ENCODE measurements at regions not wholly inside any gene's neighbourhood (a gene's known extent, or its start where the extent isn't known, plus 50 kb on each side); places are given as distances from the start of the nearest gene placed in this dataset.

DNA sequence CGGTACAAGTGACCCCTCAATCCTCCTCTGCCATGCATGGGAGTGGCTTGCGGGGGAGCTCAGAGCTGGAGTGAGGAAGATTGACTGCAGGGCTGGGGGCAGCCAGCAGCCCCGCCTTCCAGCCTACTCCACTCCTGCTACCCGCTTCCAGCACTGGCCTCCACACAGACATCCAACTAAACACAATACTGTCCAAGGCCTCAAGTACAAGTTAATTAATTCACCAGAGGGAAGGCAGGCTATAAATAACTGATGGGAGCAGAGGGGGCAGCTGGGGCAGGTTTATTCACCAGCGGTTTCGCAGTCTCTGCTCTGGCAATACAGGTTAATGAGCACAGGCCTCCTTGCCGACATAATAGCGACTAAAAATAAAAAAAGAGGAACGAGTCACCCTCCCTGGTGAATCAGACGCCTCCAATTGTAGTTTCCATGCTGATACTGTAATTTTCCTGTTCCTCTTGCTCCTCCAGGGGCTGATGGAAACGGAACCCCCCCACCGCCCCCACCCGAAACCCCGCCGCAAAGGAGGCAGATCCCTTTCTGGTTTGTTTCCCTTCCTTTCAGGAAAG lies 166.4 kb upstream of the TLE3 start:
- peak; percentile 67 for DNase-seq (ENCODE audit: low spot score)

DNA sequence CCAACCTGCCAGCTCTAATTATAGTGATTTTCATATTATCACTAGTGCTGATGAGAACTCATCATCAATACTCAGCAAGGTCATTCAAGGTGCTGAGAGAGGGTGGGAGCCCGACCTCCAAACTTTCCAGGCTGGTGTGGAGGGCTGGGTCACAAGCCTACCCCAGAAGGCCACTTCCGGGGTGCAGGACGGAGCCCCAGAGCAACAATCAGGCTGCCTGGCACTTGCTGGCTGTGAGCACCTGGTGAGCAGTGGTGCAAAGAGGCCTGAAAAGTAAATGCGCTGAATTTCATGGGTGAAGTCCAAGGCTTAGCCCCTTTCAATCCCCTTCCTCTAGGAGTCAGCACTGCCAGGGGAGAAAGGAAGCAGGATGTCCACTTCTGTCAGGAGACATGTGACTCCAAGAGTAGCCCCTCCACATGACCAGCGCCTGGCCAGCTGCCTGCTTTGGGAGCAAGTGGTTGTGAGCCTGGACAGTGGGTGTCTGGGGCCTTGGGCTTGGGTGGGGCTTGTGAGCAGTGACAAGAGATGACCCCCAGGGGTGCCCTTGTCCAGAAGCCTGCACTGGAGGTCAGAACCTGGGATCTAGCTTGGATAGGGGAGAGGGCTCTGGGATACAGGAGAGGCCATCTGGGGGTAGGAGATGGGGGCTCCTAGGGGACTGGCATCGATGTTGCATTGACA lies 165.0 kb upstream of the TLE3 start:
- DNase-seq (ENCODE audit: low spot score) = no peak

DNA sequence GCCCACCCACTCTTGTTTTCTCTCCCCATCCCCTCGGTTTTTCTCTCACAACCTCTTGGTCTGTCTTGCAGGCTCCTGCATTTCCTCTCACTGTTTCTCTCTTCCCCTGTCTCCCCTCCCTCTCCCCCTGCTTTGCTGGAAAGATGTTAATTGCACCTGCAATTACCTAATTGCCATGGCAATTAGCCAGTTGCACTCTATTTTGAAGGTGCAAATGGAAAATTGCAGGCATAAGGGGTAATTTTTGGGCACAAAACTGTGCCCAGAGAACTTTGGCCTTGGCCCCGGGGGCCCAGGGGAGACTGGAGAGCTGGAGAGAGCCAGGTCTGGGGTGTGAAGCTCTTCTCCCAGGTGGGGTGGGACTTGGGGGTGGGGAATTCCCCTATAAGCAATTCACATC lies 164.5 kb upstream of the TLE3 start:
- DNase-seq (ENCODE audit: low spot score) = no peak

DNA sequence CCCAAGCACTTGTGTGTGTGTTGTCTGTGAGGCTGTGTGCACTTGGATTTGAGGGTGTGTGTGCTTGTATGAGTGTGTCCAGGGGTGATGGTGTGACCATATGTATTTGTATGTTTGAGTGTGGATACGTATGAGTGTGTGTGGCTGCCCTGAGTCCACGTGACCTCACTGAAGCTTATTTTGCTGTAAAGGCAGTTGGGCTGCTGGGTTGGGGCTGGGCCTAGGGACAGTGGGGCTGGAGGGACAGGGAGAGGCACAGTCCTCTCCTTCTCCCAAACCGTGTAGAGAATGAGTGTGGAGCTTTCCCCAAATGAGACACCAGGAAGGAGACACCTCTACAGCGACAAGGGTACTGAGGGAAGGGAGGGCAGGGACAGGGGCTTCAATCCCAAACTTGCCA lies 163.4 kb upstream of the TLE3 start:
- DNase-seq (ENCODE audit: low spot score) = no peak

DNA sequence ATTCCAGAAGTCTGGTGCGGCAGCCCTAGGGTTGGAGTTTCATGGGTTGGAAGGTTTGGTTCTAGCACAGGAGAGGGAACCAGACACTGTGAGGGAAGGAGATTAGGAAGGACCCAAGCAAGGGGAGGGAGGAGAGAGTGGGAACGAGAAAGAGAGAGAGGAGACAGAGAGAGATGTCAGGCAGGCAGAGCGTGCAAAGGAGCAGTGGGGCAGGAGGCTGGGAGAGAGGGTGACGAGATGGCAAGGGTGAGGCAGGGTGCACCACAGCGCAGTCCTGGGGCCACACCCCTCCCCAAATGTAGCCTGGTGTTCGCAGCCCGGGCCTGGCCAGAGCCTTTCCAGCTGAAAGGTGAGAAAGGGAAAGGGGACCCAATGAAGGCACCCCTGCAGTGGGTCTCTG lies 162.9 kb upstream of the TLE3 start:
- no peak for DNase-seq (ENCODE audit: low spot score)

DNA sequence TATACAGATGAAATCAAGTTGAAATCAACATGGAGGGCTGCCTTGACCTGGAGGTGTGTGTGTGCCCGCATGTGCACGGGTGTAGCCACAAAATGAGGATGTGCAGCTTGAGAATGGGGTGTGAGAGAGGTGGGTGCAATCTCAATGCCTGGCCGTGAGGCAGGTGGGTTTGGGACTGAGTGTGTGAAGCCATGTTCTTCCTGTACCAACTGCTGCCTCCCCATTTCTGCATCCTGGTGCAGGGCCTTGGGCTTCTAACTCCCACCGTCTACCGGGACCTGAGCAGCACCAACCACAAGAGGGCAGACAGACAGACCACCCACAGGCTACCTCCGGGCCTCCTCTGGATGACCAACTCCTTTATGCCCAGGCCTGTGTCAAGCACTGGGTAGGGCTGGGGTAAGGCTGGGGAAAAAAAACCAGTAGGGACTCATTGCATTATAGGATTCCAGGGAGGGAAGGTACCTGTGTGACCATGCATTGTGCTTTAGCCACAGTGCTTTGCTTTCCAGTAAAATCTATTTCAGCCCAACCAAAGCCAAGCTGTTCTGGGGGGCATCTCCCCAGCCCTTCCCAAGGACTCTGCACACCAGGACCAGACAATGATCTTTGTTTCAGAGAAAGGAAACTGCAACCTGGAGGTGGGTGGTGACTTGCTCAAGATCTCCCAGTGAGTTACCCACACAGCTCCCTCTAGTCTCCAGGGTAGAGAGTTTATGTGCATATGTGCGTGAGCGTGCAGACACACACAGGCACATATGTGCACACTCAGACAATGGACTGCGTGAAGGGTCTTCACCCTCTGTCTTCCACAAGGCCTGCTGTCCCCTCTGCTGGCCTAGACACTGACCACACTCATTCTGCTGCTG lies 162.2 kb upstream of the TLE3 start:
- DNase-seq (ENCODE audit: low spot score) = peak; percentile 84

DNA sequence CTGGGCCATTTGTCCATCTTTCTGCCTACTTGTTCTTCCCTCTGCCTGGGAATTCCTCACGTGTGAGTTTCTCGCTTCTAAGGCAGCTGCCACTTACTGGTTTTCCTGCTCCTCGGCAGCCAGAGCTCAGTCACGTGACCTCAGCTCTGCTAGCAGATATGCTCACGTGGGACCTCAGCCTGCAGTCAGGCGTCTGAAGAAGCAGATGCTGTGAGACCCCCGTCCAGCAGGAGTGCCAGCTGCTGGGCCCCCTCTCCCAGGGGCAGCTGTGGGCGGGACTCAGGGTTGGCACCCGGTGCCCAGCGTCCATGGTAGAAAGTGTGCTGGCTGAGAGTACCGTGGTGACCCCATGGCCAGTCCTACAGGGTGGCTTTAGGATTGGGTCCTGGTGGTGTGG lies 161.3 kb upstream of the TLE3 start:
- no peak for DNase-seq (ENCODE audit: low spot score)

DNA sequence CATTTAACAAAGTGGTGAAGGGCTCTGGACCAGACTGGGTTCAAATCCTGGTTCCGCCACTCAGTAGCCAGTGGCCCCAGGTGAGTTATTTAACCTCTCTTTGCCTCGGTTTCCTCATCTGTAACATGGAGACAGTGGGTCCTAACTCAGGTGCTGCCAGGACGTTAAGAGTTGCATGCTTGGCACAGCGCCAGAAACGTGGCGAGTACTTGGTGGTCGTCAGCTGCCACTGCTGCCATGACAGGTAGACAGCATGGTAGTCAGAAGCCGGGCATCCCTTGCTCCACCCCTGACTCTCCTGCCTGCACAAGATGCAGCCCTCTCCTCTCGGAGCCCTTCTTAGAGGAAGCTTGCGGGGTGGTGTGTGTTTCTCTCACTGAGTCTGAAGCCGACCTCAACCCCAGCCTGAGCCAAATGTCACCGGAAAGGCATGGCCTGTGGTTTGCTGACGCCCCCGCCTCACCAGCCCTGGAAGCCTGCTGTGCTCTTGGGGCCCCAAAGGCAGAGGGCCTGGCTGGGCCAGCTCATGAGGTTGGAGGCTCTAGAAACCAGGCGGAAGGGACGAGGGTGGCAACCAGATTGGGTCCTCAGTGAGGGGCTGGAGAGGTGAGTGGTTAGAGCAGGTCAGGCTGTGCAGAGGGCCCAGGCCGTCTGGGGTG lies 160.8 kb upstream of the TLE3 start:
- no peak for DNase-seq (ENCODE audit: low spot score)

DNA sequence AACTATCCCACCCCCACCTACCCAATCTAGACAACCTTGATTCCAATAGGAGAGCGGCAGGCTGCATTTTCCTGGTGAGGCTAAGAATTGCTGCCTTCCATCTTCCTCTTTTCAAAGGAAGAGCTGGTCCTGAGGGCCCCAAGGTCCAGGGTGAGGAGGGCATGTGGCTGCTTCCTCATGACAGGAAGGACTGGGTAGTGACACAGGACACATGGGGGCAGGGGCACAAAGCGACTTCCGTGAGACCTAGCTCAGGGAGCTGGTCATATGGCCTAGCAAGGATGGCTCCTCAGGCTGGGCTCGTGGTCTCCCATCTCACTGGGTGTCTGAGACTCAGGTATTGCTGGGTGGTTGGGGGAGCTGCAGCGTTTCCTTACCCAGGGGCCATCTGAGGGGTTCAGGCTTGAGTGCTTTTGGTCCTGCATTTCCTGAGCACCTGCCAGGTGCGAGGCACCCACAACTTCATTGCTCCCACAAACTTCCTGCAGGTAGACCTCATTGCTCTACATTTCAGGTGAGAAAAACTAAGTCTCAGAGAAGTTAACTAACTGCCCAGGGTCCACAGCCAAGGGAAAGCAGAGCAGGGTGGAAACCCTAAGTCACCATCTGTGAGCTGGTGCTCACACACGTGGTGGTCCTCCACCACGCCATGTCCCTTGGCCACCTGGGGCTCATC lies 160.0 kb upstream of the TLE3 start:
- no peak for DNase-seq (ENCODE audit: low spot score)

DNA sequence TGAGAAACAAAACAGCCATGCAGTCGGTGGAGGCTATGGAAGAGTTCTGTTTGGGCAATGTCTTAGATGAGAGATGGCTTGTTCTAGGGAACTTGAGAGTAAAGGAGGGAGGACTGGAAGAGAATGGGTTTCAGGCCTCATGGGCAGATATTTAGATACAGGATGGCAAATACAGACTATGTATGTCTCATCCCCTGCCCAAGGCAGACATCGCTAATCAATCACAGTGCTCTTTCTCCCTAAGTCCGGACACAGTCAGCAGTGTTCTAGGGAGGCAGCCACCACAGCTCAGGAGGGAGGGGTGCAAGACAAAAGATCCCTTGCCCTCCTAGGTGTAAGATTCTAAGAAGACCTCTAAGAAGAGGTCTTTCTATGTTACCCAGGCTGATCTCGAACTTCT lies 159.3 kb upstream of the TLE3 start:
- DNase-seq (ENCODE audit: low spot score) = no peak

DNA sequence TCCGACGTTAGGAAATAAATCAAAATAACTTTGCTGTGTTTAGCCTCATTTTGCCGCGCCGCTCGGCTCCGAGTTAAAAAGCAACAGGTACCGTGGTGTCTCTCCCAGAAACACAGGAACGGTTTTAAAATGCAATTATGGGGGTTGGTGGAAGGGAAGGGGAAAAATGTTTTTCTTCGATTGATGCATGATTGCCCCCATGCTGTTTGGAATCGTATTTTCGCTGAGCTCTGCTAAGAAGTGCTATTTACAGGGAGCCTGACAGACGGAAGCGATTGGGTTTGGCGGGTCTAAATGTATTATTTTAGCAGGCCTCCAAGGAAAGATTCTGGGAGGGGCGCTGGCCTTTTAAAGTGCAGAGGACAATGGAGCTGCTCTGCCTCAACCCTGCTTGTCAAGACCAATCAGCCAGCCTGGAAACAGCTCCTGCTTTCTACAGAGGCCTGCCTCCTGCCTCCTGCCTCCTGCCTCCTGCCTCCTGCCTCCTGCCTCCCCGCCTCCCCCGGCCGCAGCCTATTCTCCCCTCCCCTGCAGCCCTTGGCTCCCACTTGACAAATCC lies 156.7 kb upstream of the TLE3 start:
- no peak for DNase-seq (ENCODE audit: low spot score)

DNA sequence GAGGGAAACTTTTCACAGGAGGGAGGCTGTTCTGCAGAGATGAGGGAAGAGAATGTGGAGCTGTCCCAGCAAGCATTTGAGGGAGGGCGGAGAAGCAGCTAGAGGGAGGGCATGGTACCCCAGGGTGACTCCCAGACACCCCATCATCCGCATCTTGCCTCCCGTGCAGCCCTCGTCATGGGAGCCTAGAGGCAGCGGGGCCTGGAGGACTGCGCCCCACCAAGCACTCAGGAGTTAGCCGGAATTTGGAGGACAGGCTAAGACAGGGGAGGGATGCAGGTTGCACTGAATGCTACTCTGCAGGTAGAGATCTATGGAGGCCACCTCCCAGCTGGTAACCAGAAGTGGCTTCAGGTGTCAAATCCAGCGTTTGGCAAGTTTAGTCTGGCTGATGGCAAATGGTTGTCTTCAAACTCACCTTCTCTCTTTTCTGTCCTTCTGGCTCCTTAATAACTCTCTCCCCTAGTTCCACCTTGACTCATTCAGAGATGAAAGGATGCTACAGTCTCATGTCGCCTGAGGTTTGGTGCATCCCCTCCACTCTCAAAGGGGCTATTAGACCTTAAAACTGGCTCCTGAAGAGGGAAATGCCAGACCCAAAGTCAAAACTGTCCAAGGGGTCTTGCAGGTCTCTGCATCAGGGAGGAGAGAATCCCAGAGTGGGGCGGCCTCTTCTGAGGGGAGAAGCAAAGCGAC lies 155.9 kb upstream of the TLE3 start:
- no peak for DNase-seq (ENCODE audit: low spot score)

DNA sequence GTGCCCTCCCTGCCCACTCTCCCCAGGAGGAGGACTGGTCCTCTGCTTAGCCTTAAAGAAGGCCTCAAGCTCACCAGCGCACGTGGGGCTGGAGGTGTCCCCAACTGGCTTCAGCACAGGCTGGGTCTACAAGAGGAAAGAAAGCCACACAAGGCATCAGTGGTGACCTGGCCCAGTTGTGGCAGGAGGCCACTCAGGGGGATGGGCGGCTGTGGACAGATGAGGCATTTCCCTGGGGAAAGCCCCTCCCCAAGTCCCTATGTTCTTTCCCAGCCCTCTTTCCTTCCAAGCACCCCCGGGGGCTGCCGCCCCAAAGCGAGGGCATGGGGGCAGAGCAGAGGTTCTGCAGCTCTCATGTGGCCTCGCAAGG lies 155.2 kb upstream of the TLE3 start:
- DNase-seq (ENCODE audit: low spot score) = no peak

DNA sequence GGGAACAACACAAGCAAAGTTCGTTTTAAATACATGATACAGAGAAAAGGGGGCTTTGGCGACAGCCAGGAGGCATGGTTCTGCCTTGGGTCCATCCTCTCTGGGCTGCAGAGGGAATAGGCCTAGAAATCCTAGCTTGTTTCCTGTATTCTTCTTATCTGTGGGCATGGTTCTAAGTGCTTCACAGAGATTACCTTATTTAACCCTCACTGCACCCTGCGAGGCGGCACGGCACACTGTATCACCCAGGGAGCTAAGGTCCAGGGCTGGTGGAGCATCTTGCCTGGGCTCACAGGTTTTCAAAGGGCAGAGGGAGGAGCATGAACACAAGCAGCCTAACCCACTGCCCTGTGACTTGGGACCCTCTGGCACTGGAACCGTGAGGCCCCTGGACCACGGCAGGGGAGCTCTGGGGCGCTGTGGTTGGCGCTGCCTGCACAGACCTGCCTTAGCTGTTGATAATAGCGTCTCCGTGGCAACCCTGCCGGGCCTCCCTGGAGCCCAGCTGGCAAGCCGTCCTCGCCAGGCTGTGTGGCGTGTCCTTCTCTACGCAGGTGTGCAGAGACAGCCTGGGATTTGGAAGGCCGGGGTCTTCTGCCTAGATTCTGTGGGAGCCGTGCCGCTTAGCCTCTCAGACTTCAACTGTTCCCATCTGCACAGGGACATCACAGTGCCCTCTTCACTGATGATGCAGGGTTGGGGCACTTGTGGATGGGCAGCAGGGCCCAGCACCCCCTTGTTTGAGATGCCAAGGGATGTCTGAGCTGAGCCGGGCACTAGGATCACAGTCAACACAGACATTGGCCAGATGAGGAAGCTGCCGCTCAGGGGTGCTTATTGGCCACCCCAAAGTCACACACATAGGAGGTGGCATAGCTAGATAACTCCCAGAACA lies 154.6 kb upstream of the TLE3 start:
- DNase-seq (ENCODE audit: low spot score) = no peak

DNA sequence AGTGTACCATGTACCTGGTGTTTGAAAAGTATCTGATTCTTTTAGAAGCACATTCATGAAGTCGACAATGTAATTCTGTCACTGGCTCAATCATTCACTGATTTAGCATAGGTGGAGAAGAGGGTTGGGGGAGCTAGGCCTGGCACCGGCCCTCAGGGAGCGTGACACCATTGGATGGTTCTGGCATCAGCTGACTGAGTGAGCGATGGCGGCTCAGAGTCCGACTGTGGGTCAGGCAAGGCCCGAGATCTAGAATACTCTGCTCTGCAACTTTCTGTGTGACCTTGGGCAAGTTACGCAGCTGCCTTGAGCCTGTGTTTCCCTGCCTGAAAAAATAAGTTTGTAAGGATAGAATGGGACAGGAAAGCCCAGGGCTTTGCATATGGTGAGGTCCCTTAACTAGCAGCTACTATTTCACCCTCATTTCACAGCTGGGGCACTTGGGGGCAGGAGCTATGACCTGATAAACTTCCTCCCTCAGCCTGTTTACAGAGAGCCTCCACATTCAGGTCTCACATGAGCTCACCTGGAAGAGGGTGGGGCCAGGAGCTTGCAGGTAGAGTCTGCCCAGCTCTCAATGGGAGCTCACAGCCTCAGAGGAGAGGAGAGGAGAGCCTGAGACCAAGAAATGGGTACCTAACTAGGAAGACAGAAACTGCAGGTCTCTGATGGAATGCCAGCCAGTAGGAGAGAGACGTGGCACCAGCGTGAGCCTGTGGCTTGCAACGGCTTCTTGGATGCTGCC lies 153.7 kb upstream of the TLE3 start:
- no peak for DNase-seq (ENCODE audit: low spot score)

DNA sequence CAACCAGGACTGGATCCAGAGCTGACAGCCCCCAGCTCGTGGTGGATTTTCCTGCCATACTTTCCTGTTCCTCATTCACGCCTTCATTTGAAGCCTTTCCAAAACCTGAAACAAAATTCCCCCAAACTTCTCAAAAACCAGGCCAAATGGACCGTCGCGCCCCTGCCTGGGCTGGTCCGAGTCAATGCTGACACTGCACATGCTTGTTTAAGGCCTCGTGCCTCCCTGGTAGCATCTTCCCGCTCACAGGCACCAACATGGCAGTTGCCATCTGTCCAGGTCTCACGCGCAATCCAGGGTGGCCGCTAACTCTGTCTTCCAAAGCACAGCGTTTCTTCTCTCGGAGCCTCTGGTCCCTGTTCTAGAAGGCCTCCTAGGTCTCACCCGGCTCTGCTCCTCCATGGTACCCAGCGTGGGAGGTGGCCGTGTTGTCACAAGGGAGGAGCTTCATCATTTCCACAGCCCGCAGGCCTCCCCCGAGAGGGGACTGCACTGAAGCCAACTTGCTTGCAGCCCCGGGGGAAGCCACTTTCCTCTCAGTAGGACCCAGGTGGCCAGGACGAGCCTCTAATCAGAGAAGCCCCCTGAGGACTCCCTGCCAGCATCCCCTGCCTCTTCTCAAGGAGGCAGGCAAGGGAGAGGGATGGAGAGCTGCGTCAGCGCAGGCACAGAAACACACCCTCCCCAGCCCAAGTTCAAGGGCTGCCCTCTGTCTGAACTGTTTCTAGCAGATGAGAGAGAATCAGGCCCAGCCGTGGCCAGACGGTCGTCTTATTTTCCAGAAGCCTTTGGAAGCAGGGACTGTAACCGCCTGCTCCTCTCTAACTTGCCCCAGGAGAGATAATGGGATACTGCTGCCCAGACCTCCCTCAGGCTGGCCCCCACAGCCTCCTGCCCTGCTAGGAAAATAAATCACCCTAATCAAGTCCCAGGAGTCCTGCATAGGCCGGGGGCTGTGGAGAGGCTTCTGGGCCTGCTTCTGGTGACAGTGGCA lies 152.8 kb upstream of the TLE3 start:
- no peak for DNase-seq (ENCODE audit: low spot score)

DNA sequence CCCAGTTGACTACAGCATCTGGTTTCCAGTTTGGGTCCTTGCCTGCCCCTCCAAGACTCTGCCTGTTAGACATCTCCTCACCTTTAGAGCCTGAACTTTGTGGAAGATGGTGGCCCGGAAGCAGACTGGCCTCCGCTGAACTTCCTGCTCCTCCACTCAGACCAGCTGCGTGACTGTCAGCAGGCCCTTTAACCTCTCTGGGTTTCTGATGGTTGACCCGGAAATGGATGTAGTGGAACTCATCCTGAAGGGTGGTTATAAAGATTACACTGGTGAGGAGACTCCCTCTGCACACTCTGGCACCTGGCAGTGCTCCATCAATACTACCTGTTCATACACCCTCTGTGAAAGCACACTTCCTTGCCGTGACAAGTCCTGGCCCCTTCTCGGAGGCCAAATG lies 151.9 kb upstream of the TLE3 start:
- no peak for DNase-seq (ENCODE audit: low spot score)
